ENCODE measurements at regions not wholly inside any gene's neighbourhood (a gene's known extent, or its start where the extent isn't known, plus 50 kb on each side); places are given as distances from the start of the nearest gene placed in this dataset.

DNA sequence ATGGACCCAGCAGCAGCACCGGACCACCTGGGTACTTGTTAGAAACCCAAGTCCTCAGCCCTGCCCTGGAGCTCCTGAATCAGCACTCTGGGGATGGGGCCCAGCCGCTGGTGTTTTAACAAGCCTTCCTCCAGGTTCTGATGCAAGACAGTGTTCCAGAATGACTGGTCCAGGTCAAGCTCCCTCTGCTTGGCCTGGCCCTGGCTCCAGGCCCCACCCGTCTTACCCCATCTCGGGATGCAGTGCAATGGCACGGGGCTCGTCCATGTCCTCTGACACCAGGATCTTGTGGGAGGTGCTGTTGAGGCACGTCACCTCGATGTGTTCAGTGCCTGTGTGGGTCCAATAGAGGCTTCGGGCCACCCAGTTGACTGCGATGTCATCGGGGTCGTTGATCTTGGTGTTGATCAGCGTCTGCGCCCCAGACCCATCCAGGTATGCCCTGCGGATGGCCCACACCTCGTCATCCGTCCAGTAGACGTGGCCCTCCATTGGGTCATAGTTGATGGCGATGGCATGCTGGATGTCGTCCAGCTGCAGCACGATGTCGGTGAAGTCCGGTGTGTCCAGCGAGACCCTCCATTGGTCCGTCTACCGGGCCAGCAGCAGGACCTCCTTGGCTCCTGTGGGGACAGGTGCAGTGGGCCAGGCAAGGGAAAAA lies 140.3 kb downstream of the CRYBB2 start:
- peaks cover 4% of the 10 kb centered on the region; the same call in 2 of the 3 replicates for H3K4me1 Mint-ChIP-seq
- TF ChIP-seq, protein P1, sequence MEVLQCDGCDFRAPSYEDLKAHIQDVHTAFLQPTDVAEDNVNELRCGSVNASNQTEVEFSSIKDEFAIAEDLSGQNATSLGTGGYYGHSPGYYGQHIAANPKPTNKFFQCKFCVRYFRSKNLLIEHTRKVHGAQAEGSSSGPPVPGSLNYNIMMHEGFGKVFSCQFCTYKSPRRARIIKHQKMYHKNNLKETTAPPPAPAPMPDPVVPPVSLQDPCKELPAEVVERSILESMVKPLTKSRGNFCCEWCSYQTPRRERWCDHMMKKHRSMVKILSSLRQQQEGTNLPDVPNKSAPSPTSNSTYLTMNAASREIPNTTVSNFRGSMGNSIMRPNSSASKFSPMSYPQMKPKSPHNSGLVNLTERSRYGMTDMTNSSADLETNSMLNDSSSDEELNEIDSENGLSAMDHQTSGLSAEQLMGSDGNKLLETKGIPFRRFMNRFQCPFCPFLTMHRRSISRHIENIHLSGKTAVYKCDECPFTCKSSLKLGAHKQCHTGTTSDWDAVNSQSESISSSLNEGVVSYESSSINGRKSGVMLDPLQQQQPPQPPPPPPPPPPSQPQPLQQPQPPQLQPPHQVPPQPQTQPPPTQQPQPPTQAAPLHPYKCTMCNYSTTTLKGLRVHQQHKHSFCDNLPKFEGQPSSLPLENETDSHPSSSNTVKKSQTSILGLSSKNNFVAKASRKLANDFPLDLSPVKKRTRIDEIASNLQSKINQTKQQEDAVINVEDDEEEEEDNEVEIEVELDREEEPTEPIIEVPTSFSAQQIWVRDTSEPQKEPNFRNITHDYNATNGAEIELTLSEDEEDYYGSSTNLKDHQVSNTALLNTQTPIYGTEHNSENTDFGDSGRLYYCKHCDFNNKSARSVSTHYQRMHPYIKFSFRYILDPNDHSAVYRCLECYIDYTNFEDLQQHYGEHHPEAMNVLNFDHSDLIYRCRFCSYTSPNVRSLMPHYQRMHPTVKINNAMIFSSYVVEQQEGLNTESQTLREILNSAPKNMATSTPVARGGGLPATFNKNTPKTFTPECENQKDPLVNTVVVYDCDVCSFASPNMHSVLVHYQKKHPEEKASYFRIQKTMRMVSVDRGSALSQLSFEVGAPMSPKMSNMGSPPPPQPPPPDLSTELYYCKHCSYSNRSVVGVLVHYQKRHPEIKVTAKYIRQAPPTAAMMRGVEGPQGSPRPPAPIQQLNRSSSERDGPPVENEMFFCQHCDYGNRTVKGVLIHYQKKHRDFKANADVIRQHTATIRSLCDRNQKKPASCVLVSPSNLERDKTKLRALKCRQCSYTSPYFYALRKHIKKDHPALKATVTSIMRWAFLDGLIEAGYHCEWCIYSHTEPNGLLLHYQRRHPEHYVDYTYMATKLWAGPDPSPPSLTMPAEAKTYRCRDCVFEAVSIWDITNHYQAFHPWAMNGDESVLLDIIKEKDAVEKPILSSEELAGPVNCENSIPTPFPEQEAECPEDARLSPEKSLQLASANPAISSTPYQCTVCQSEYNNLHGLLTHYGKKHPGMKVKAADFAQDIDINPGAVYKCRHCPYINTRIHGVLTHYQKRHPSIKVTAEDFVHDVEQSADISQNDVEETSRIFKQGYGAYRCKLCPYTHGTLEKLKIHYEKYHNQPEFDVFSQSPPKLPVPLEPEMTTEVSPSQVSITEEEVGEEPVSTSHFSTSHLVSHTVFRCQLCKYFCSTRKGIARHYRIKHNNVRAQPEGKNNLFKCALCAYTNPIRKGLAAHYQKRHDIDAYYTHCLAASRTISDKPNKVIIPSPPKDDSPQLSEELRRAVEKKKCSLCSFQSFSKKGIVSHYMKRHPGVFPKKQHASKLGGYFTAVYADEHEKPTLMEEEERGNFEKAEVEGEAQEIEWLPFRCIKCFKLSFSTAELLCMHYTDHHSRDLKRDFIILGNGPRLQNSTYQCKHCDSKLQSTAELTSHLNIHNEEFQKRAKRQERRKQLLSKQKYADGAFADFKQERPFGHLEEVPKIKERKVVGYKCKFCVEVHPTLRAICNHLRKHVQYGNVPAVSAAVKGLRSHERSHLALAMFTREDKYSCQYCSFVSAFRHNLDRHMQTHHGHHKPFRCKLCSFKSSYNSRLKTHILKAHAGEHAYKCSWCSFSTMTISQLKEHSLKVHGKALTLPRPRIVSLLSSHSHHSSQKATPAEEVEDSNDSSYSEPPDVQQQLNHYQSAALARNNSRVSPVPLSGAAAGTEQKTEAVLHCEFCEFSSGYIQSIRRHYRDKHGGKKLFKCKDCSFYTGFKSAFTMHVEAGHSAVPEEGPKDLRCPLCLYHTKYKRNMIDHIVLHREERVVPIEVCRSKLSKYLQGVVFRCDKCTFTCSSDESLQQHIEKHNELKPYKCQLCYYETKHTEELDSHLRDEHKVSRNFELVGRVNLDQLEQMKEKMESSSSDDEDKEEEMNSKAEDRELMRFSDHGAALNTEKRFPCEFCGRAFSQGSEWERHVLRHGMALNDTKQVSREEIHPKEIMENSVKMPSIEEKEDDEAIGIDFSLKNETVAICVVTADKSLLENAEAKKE (CRISPR knock-in tag; IDR thresholded peaks at IDR 0.05), result no peak
- TF ChIP-seq, protein P2, sequence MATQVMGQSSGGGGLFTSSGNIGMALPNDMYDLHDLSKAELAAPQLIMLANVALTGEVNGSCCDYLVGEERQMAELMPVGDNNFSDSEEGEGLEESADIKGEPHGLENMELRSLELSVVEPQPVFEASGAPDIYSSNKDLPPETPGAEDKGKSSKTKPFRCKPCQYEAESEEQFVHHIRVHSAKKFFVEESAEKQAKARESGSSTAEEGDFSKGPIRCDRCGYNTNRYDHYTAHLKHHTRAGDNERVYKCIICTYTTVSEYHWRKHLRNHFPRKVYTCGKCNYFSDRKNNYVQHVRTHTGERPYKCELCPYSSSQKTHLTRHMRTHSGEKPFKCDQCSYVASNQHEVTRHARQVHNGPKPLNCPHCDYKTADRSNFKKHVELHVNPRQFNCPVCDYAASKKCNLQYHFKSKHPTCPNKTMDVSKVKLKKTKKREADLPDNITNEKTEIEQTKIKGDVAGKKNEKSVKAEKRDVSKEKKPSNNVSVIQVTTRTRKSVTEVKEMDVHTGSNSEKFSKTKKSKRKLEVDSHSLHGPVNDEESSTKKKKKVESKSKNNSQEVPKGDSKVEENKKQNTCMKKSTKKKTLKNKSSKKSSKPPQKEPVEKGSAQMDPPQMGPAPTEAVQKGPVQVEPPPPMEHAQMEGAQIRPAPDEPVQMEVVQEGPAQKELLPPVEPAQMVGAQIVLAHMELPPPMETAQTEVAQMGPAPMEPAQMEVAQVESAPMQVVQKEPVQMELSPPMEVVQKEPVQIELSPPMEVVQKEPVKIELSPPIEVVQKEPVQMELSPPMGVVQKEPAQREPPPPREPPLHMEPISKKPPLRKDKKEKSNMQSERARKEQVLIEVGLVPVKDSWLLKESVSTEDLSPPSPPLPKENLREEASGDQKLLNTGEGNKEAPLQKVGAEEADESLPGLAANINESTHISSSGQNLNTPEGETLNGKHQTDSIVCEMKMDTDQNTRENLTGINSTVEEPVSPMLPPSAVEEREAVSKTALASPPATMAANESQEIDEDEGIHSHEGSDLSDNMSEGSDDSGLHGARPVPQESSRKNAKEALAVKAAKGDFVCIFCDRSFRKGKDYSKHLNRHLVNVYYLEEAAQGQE (IDR thresholded peaks at IDR 0.05; ENCODE audit: unreplicated experiment), result no peak
- TF ChIP-seq NANOG (IDR thresholded peaks at IDR 0.05; ENCODE audit: borderline replicate concordance), result no peak
- no peak for TF ChIP-seq CREB1 (CRISPR knock-in tag; IDR thresholded peaks at IDR 0.05; ENCODE audit: low read depth)
- TF ChIP-seq ZNF114 (CRISPR knock-in tag; IDR thresholded peaks at IDR 0.05), result no peak
- no peak for TF ChIP-seq EZH2 (IDR thresholded peaks at IDR 0.05; ENCODE audit: low read depth, unreplicated experiment)
- no peak for TF ChIP-seq POLR2AphosphoS5 (IDR thresholded peaks at IDR 0.05; ENCODE audit: low read depth)
- TF ChIP-seq STAT1 (IDR thresholded peaks at IDR 0.05; ENCODE audit: unreplicated experiment), result no peak
- TF ChIP-seq EZH2phosphoT487 (IDR thresholded peaks at IDR 0.05; ENCODE audit: unreplicated experiment), result no peak
- TF ChIP-seq, protein P3, sequence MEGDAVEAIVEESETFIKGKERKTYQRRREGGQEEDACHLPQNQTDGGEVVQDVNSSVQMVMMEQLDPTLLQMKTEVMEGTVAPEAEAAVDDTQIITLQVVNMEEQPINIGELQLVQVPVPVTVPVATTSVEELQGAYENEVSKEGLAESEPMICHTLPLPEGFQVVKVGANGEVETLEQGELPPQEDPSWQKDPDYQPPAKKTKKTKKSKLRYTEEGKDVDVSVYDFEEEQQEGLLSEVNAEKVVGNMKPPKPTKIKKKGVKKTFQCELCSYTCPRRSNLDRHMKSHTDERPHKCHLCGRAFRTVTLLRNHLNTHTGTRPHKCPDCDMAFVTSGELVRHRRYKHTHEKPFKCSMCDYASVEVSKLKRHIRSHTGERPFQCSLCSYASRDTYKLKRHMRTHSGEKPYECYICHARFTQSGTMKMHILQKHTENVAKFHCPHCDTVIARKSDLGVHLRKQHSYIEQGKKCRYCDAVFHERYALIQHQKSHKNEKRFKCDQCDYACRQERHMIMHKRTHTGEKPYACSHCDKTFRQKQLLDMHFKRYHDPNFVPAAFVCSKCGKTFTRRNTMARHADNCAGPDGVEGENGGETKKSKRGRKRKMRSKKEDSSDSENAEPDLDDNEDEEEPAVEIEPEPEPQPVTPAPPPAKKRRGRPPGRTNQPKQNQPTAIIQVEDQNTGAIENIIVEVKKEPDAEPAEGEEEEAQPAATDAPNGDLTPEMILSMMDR (conservative IDR thresholded peaks at IDR 0.05; ENCODE audit: low read depth in 2 of 2), result no peak
- no peak for TF ChIP-seq ZNF331 (CRISPR knock-in tag; IDR thresholded peaks at IDR 0.05; ENCODE audit: low read depth)
- TF ChIP-seq, protein P4, sequence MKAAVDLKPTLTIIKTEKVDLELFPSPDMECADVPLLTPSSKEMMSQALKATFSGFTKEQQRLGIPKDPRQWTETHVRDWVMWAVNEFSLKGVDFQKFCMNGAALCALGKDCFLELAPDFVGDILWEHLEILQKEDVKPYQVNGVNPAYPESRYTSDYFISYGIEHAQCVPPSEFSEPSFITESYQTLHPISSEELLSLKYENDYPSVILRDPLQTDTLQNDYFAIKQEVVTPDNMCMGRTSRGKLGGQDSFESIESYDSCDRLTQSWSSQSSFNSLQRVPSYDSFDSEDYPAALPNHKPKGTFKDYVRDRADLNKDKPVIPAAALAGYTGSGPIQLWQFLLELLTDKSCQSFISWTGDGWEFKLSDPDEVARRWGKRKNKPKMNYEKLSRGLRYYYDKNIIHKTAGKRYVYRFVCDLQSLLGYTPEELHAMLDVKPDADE (IDR thresholded peaks at IDR 0.05), result no peak
- TF ChIP-seq JUNB (IDR thresholded peaks at IDR 0.05; ENCODE audit: unreplicated experiment), result no peak
- Histone ChIP-seq H3K4me2 (no peak overlapping the region), H3K36me3 (ENCODE audit: insufficient read depth) (no peaks in the 10 kb centered on the region; the same call in 1 of the 2 replicates), H3F3A (replicated peaks; ENCODE audit: low read depth) (0 out of 2 replicates have a peak, but pooled peaks cover 2% of the 10 kb centered on the region), H3K9me2 (ENCODE audit: insufficient read depth) (no peaks in the 10 kb centered on the region), H2AFZ (no peak overlapping the region), H4K20me1 (replicated peaks; ENCODE audit: insufficient read depth) (peaks cover 9% of the 10 kb centered on the region), H3K4me3 (no peak overlapping the region), H3K79me2 (replicated peaks; ENCODE audit: insufficient read depth) (no peaks in the 10 kb centered on the region), H3K27me3 (ENCODE audit: insufficient read depth) (no peaks in the 10 kb centered on the region), H3K27ac (ENCODE audit: low read depth) (no peak overlapping the region), H3K4me1 (ENCODE audit: insufficient read depth) (no peaks in the 10 kb centered on the region)
- no peak overlapping the region for H3K4me3 Mint-ChIP-seq
- H3K27me3 Mint-ChIP-seq (ENCODE audit: insufficient read depth, low read depth, poor library complexity), result peaks cover 21% of the 10 kb centered on the region
- H3K36me3 Mint-ChIP-seq (ENCODE audit: low read depth), result peaks cover 24% of the 10 kb centered on the region
- H3K27ac Mint-ChIP-seq, result no peak overlapping the region
- ATAC-seq (no peak), DNase-seq (ENCODE audit: low spot score) (no peak)
- no peaks in the 10 kb centered on the region for H3K9me3 Mint-ChIP-seq

Data from GM23338 (cell line).